GM21390 (cell line): ENCODE measurements at regions not wholly inside any gene's neighbourhood (a gene's known extent, or its start where the extent isn't known, plus 50 kb on each side); places are given as distances from the start of the nearest gene placed in this dataset.

Experiments
- ATAC-seq: cut with Tn5 transposase; IDR thresholded peaks from one replicate; pipeline ENCODE4 v1.9.1; 2021; ENCODE audit not compliant: unreplicated experiment

- ATAC-seq = no peak
These were observed 1080.8 kb downstream of the TUSC7 start for GRCh38 chr3:117790235-117790987.

DNA sequence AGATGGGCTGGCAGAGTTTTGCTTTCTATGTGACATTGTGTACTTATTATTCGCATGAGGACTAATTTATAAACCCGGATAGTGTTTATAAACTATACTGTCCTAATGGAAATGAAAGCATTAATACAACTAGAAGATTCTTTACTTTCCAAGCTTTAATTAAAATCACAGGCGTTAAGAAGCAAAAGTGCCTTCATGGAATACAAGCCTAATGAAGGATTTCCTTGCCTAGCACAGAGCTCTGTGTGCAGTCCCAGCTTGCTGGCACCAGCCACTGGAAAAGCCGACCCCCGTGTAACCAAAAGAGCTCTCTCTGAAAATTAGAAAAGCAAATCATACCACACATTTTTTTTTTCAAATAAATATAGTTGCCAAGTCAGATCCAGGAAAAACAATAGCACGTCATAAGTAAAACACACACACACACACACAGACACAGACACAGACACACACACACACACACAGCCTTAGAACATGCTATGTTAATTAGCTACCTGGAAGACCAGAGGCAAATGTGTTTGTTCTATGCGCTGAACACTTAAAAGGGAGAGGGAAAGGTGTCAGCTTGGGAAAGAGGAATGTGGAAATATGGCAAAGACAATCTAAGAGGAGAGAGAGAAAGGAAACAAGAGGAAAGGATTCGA lies 1084.2 kb downstream of the TUSC7 start:
- ATAC-seq = no peak

GRCh38 chr3:117798221-117798620 lies 1088.6 kb downstream of the TUSC7 start:
- ATAC-seq = no peak

- ATAC-seq = no peak
These were observed 1089.3 kb downstream of the TUSC7 start for GRCh38 chr3:117798687-117799386.

- ATAC-seq = no peak
These were observed 1089.8 kb downstream of the TUSC7 start for GRCh38 chr3:117799387-117799735.

GRCh38 chr3:117801912-117802239 lies 1092.3 kb downstream of the TUSC7 start:
- ATAC-seq = no peak

- no peak for ATAC-seq
These were observed 1099.9 kb downstream of the TUSC7 start for GRCh38 chr3:117809186-117810081.

- ATAC-seq = no peak
These were observed 1102.2 kb downstream of the TUSC7 start for GRCh38 chr3:117811786-117812185.

DNA sequence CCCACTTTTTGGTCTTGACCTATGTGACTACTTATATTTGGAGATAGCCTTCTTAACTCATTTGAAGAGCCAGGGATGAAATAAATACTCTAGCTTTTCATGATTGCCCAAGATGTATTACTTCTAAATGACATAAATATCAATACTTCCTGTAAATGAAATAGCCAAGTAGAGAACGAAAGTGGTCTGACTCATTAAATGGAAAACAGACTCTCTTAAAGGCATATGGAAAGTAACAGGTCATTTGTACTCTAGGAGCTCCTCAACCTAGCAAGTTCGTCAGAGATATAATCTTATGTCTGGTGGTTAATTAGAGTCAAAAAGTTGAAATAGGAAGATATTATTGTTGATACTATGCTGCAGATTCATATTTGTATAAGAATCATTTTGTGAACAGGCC lies 1105.4 kb downstream of the TUSC7 start:
- ATAC-seq = no peak

DNA sequence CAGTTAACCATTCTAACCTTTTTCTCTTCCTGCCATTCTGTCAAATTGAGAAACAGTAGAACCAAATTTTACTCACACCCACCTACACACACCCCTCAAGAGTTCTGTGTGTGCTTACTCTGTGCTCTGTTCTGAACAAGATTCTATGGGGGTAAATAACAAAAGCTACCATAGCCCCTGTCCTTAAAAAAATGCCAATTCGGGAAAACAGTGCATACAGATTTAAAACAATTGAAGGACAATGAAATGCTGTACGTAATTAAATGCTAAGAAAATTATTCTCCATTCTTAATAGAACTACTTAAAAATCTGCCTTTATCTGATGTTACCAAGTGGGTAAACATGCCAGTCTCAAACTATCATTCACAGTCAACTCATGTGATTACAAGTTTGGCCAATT lies 1107.5 kb downstream of the TUSC7 start:
- ATAC-seq = no peak

GRCh38 chr3:117818592-117818991 lies 1109.0 kb downstream of the TUSC7 start:
- ATAC-seq = no peak

DNA sequence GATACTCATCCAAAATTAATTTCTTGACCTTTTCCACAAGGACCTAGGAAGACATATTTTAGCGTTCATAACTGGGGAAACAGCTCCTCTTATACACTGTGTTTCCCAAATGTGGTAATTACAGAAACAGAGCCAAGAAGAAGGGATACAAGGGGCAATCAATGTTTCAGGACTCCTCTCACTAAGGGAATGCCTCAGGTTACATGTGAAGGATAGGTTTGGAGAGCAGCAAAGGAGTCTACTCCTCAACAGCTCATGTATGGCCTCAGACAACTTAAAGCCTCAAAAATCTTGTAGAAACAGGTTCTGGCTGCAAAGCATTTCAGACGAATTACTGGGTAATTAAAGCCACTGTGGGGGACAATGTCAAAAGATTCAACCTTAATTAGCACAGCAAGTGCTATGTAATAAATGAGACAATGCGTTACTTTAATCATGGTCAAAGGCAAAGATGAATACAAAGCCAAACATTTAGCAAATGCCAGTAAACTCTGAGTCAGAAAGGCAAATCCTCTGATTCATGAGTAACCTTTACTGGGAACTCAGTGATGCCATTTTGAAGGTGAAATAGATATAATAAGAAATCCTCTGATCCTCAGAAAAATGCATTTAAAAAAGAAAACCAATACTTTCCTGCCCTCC lies 1111.2 kb downstream of the TUSC7 start:
- ATAC-seq = no peak

DNA sequence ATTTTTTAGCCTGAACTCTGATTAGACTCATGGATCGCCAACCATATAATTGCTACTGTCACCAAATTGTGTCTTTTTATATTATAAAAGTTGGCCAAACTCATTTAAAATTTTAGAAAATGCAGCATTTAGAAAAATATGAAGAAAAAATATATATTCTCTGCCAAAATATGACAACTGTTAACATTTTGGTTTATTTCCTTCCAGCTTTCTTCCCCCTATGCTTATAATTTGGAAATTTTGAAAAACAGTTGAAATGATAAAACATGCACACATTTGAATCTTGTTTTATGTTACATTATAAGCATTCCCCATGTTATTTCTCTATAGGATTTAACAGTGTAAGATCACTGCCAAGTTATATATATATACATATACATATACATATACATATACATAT lies 1112.8 kb downstream of the TUSC7 start:
- ATAC-seq = no peak

- no peak for ATAC-seq
These were observed 1126.7 kb downstream of the TUSC7 start for GRCh38 chr3:117836296-117836695.

- no peak for ATAC-seq
These were observed 1127.8 kb downstream of the TUSC7 start for GRCh38 chr3:117837391-117837790.

GRCh38 chr3:117842086-117842485 lies 1132.5 kb downstream of the TUSC7 start:
- ATAC-seq = no peak

- no peak for ATAC-seq
These were observed 1133.8 kb downstream of the TUSC7 start for GRCh38 chr3:117843356-117843755.

GRCh38 chr3:117844676-117845075 lies 1135.1 kb downstream of the TUSC7 start:
- no peak for ATAC-seq

- no peak for ATAC-seq
These were observed 1136.7 kb downstream of the TUSC7 start for GRCh38 chr3:117846238-117846637.

DNA sequence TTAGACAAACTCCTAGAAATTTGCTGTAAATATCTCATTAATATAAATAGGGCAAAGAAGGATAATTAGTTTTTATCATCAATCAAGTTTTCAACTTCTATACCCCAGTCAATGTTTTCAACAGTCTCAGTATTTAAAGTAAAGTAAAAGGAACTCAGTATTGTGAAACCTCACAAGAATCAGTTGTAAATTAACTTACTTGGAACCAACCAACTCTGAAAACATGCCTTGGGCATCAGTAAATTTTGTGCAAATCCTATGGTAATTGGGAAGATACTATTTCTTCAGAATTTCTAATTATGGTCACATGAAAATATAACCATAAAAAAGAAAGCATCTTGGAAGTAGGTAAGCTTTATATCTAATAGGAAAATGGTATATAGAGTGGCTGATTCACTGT lies 1139.0 kb downstream of the TUSC7 start:
- ATAC-seq = no peak
